ENCODE measurements at regions not wholly inside any gene's neighbourhood (a gene's known extent, or its start where the extent isn't known, plus 50 kb on each side); places are given as distances from the start of the nearest gene placed in this dataset.
"Not testable (repeated sequence)": the region's sequence is repeated elsewhere in the genome, so short reads cannot be mapped to it uniquely, and the experiment has no call there.

DNA sequence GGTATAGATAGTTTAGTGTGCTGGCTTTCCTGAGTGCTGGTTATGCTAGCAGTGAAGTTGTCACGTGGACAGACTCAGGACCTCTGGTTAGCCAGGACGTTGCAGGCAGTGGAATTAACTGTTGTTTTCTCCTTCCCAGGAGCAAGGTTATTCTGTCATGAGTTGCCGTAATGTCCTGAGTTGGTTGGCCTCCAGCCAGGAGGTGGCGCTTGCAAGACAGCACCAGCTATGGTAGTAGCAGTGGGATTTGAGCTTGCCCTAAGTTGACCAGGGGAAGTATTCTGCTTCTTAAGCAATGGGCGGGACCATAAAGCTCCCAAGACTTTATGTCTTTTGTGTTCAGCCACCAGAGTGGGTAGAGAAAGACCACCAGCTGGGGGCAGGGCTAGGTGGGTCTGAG is 240.7 kb upstream of the DNAJC19 start:
- no peak for DNase-seq

DNA sequence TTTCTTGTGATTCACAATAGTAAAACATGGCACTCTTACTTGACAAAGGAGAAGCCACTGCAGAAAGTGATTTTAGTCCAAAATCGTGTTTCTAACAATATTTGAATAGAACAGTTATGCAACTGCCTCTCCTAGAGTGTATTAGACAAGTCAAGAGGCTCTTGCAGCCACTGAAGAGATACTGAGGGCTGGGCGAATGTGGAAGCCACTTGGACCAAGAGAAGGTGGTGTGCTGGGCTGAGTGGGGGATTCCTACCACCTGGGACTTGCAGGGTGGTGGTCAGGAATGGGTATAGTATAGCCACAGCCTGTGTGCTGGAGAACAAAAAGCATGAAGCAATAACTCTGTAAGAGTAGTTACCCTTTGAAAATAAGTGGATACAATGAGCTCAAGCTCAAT is 223.8 kb upstream of the DNAJC19 start:
- DNase-seq, result no peak

DNA sequence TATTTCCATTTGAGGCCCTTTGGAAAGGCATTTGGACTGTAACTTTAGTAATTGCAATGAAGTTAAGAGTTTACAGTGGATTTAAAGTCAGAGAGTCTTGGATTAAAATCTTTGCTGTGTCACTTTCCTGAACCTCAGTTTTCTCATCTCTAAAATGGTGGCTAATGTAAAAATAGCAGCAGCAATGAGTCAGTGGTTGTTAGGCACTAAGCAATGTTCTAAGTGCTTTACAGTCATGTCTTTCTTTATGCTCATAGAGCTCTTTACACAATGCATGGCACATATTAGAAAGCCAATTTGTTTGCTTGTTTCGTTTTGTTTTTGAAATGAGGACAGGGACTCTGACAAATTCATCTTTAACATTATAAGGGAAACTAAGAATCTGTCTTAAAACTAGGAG is 222.7 kb upstream of the DNAJC19 start:
- no peak for DNase-seq

DNA sequence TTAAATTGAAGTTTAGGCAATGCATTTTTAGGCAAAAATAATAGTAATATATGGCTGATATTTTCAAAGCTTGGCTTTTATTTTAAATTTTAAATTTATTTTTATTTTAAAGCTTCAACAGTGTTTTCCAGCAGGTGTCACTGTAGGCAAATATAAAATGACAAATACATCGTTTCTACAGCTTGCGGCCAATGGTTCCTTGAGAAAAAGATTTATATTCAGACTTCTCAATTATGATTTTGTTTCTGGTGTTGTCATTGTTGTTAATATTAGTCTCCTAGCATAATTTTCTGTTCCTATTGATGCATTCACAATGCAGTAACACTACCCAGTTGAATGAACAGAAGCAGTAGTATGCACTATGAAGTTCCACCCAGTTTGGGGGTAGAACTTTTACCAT is 220.7 kb upstream of the DNAJC19 start:
- no peak for DNase-seq

DNA sequence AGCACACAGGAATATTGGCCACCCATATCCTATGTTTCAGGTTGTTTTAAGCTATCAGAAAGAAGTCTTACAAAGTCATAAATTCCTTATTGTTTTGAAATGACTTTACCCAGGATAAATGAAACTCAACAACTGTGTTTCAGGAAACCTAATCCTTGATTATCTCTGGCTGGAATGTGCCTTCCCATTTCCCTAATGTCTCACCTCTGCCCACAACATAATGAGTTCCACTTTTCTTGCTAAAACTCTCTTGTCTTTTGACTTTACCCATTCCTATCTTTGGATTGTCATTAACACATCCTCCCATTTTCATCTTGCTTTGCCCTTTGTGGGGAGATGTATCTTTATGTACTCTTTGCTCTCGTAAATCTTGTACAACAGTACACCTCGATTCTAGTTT is 200.0 kb upstream of the DNAJC19 start:
- DNase-seq, result no peak

DNA sequence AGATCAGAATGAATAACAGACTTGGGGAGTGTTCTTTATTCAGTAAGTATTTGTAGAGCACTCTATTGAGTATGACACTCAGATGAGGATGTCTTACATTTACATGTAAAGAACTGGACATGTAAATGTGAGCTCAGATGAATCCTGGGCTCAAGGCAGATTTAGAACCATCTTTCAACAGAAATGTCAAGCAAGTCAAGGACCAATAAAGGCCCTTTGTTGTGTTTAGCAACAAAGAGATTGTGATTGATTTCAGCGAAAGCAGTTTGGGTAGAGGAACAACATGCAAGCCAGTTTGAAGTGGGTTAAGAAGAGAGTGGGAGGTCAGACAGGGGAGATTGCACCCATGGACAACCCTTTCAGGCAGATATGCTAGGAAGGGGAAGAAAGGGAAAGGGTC is 194.2 kb upstream of the DNAJC19 start:
- DNase-seq, result no peak

DNA sequence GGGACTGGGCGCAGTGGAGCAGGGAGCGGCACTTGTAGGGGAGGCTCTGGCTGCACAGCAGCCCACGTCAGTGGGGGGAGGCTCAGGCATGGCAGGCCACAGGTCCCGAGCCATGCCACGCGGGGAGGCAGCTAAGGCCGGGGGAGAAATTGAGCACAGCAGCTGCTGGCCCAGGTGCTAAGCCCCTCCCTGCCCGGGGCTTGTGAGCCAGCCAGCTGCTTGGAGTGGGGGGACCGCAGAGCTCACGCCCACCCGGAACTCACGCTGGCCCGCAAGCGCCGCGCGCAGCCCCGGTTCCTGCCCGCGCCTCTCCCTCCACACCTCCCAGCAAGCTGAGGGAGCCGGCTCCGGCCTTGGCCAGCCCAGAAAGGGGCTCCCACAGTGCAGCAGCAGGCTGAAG is 193.5 kb upstream of the DNAJC19 start:
- DNase-seq, result not testable (repeated sequence)

DNA sequence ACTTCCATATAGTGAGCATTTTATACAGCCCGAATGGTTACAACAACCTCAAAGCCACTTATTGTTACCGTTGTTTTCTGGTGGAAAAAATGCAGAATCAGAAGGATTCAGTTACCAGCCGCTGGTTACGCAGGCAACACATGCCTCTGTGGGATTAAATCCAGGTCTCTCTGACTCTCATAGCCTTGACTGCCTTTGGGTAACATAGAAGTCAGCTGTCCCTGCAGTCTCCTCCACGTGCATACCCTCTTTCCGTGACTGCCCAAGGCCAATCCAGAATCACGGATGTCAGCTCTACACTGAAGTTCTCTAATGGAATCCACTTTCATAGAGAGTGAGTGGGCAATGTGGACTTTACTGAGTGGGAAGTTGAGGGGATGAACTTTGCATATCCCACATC is 189.5 kb upstream of the DNAJC19 start:
- no peak for DNase-seq

DNA sequence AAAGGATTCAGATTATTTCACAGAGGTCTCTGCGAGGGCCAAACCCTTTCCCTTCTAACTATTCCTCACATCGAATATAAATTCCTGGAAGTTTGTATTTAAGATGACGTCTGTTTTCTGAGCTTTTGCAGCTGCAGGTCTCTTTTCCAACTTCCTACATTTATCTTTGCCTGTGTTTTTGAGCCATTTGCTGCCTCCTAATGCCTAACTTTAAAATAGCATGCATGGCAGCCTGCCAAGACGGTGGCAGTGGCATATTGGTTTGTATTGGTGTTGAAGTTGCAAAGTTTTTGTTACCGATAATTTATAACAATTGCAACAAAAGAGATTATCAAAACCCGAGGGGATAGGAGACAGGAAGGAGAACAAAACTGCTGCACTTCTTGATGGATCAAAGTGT is 187.1 kb upstream of the DNAJC19 start:
- DNase-seq, result peak; percentile 28

DNA sequence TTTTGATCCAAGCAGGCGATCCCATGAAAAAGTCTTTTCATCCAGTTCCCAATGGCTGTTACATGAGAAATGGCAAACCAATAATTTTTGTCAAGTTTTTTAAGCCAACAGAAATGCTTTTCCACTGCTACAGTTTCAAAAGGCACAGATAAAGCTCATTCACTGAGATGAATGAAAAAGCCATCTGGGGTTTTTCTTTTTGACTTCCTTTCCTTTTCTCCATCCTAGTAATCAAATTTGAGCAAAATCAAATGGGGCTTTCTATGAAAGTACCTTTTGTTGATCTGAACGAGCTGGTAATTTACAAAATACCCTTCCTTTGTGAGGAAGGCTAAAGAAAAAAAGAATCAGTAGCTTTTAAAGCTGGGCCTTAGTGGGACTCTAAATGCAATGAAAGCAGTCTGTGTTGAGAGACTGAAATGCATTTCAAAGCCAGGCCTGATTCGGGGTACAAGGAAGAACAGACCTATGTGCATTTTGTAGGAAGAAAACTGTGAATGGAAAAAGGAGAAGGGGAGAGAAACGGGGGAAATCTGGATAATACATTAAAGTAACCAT is 185.2 kb upstream of the DNAJC19 start:
- no peak for DNase-seq

DNA sequence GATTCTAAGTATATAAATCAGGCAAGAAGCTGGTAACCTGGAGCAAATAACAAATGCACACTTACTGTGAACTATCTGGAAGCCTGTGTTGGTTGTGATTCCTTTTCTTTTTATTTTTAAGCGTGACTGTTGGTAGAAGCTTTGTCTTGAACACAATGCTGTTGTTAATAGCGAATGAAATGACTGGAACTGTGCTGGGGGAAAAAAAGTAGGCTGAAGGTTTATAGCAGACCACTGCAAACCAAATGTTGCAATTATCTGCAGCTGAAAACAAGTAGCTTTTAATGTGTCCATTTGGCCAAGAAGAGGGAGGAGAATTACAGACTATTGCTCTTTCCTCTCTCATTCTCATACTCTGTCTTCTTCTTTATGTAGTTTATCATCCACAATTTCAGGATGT is 184.5 kb upstream of the DNAJC19 start:
- no peak for DNase-seq

DNA sequence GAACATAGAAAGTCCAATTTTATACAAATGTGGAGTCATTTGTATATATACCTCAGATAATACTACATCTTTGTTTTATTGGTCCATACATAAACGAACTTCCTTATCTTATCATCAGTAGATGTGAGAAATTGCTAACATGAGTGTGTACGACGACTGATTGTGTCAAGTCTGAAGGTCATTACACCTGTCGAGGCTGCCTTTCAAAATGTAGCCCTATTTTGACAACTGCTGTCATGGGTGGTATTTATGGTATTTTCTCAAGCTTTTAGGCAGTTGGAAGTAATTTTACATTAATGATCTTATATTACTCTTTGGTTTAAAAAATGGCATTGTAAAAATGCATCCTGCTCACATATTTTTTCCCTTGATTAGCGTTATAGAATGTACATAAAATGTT is 183.7 kb upstream of the DNAJC19 start:
- no peak for DNase-seq

DNA sequence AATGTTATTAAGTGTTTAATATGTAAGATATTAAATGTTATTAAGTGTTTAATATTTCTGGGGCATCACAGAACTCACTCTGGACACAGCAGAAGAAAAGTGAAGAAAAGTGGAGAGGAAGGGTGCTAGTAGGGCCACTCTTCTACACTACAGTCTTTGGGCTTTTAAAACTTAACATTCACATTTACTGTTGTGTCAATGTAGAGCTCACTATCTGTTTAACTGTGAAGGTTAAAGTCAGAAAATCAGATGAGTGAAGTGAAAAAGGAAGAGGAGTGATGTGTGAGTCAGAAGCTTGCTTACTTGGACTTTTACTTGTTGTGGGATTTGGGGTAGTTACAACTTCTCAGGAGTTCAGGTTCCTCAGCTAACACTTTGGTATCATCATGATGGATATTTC is 145.3 kb upstream of the DNAJC19 start:
- no peak for DNase-seq

DNA sequence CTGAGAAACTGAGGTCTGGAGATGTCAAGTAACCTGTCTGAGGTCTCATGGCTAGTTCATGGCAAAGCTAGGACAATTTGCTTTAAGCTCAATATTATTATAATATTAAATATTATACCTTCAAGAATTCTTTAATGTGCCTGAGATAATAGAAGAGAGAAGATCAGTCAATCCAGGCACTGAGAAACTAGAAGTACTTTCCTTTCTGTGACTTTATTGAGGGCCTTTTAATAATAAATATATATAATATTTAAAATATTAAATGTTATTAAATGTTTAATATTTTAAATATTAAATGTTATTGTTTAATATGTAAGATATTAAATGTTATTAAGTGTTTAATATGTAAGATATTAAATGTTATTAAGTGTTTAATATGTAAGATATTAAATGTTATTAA is 144.3 kb upstream of the DNAJC19 start:
- no peak for DNase-seq

DNA sequence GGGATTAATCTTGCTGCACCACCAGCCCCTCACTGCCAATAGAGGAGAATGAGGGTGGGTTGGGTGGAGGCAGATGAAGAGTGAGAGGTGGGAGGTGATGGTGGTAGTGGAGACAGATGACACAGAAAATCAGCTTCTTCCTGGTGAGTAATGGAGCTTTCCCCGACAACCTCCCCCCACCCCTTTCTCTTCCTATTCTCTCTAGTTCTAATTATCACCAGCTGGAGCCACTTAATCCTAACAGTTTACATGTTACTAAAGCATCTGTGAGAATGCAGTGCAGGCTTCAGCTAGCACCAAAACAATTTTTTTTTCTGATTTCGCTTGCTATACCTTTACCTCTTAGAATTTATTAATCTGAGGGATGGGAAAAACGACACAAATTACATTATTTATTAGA is 116.1 kb upstream of the DNAJC19 start:
- no peak for DNase-seq

DNA sequence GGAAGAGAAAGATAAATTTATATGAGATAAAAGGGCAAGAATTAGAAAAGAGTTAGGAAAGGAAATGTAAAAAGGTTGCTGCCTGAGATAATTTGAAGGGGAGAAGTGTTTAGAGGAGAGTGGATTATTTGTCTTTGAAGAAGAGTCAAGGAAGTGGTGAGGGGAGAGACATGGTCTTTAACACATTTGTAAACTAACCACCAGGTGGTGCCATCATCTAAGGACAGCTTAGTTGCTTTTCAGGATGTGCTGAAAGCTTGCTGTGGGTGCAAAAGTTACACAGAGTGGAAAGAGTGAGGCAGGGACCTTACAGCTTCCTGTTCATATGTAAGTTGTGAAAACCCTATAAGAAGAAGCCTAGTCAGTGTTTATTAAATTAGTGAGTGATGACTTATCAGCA is 114.1 kb upstream of the DNAJC19 start:
- no peak for DNase-seq

DNA sequence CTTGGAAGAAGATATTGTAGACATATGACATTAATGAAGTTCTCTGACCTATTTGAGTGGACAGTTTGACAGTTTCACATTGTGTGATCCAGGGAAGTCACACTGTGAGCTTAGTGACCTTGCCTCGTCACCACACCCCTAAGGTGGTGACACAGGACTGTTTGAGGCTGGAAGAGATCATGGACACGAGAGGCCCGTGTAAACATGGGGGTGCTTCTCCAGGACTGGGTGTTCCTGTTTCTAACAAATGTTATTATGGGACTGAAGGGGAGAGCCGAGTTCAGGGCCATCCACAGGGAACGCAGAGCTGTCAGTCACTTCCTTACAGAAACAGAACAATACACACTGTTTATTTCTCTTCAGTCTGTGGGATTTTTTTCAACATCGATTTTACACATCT is 96.5 kb upstream of the DNAJC19 start:
- DNase-seq, result no peak

DNA sequence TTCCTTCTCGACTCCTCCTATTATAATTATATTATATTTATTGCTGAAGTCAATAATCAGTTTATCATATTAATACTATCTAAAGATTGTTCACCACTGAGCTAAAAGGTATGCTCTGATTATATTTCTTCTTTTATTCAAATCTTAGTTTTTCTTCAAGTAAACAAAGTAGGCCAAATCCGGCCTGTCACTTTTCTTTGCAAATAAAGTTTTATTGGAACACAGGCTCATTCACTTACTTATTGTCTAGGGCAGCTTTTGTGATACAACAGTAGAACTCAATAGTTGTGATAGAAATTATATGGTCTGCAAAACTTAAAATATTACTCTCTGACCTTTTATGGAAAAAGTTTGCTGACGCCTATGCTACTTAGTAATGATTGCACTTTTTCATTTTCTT is 92.4 kb upstream of the DNAJC19 start:
- no peak for DNase-seq

DNA sequence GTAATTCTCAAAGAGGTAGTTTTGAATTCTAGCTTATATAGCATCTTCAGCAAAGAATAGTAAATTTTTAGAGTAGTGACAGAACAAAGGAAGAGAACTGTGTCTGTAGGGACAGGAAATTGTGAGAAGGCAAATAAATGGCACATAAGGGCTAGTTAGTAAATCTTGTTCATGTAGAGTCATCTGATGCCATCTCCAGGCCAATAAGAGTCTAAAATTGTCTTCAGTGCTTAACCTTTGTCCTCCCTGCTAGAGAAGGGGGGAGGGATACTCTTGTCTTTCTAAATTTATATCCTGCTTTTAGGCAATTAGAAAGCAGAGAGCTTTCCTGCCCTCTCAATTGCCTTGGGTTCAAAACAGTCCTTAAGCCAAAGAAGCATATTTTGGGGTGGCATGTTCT is 87.0 kb upstream of the DNAJC19 start:
- no peak for DNase-seq

DNA sequence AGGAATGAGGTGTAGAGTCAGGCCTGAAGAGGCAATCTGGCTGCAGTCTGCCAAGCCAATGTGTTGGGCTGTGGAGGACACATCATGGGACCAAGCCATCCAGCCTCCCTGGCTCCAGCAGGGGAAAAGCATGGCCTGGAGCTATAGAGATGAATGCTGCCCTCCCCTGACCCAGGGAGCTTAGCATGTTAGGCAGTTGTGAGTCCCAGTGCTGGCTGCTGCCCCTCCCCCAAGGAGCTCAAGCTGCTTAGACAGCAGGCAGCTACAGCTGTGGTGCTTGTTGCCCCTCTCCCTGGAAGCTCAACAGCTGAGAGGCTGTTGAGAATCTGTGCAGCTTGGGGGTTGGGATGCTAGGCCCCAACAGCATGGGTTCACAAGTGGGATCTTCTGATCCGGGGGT is 85.6 kb upstream of the DNAJC19 start:
- DNase-seq, result no peak

DNA sequence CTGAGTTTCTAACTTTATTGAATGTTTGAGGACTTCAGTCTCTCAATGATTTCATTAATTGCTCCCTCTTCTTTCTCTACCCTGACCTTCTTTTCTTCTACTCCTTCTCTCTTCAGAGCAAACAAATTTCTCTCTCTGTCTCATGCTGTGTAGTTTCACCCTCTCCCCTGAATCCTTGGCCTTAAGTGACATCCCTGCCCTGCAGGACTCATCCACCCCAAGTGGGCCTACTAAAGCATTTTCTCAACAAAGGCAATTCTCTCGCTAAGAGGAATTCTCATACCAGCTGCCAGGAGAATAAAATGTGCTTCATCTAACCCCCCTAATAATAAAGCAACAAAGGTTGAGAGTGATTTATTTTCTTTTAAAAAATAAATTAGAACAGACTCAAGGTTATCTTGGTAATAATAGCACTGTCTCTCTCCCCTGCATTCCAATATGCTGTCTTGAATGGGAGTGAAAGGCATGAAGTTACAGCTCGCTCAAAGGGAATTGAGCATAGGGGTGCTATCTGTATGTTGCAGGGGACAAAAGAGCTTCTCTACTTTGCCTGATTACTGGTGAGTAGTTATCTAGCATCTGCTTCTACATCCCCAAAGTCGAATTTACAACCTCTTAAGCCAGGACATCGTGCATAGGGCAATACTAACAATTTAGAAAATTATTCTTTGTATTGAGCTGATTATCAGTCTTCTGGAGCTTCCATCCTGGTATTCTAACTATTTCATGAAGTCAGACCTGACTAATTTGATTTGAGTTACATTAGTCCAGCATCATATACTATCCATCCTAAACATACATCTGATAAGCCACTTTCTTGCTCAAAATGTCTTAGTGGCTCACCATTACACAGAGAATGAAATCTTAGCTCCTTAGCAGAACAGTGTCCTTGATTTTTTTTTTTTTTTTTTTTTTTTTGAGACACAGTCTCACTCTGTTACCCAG is 76.9 kb upstream of the DNAJC19 start:
- DNase-seq, result no peak

DNA sequence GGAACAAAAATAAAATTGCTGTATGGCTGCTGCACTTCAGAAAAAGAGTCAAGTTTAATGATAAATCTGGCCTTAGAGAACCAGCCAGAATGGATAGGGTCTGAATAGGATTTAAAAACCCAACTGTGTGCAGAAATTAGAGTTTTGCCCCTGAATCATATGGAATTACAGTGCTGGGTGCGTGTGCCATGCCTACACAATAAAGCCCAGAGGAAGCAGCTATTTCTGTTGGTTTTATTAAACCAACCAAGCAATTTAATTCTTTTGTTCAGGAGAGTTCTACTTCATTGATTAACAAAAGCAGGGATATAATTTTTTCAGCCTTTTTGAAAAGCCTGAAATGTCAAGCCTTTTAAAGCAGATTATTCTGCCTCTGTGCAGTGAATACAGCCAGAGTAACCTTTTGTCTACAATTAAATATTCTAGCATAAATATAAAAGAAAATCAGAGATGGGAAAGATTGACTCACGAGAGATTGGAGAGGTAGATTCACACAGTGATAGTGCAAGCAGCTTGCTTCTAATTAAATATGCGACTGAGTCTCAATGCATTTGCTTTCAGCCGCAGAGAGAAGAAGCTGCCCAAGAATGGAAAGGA is 66.7 kb upstream of the DNAJC19 start:
- DNase-seq, result no peak

DNA sequence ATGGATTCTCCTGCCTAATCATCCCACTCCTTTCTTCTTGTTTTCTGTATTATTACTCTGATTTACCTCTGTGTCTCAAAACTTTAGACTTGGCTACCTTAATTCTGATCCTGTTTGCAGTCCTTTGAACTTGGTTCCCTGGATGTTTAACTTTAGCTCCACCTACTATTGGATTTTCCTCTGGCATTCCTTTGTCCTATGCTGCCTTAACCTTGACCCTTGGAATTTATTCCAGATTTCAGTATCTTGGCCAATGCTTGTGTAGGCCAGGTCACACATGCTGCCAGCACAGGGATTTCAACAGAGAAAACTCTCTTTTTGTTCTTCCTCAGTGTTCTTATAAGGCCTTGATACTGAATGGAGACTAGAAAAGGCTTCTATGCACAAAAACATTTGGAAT is 65.0 kb upstream of the DNAJC19 start:
- DNase-seq, result no peak

DNA sequence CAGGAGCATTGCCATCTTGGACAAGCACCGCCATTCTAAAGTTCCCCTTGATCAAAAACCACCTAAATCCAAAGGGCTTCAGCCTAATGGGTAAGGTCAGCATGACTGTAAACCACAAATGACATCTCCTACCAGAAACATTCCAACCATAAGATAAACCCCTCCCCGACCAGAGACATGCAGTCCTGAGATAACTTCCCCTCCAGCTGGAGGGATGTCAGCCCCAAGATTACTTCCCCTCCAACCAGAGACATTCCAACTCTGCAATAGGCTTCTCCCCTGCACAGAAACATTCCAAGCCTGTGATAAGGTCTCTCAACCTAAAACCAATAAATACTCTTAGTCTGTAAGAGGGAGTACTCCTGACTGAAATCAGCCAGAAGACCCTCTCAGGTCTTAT is 62.7 kb upstream of the DNAJC19 start:
- DNase-seq, result no peak

DNA sequence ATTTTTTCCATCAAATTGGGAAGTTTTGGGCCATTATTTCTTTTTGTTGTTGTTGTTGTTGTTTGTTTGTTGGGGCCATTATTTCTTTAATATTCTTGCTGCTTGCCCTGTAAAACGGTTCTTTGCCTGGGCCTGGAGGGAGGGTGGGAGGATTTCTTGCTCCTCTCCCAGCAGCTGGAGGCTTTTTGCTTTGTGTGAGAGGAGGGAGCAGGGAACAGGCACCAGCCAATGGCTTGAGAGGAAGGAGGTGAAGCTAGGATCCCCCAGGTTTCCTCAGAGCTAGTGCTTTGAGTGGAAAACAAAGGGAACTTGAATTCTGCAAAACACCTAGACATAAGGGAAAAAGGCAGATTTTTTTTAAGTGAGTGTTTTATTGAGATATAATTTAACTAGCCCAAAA is 61.2 kb upstream of the DNAJC19 start:
- DNase-seq, result no peak

All from NCI-H446 treated with DMSO at 0.1 percent for 48 hours (cell line).